ENCODE measurements at regions not wholly inside any gene's neighbourhood (a gene's known extent, or its start where the extent isn't known, plus 50 kb on each side); places are given as distances from the start of the nearest gene placed in this dataset.

- Mint-ChIP-seq H3K9me3 (no peaks in the 10 kb centered on the region), H3K4me1 (no peaks in the 10 kb centered on the region), H3K27ac (no peak overlapping the region), H3K36me3 (no peaks in the 10 kb centered on the region), H3K4me3 (no peak overlapping the region), H3K27me3 (peaks cover 9% of the 10 kb centered on the region)
- no peak for ATAC-seq
Measured at GRCh38 chr1:162943622-162944021, 82.6 kb upstream of the CCDC190 start.

- Mint-ChIP-seq H3K27me3 (peaks cover 9% of the 10 kb centered on the region), H3K27ac (no peak overlapping the region), H3K4me1 (no peaks in the 10 kb centered on the region), H3K9me3 (no peaks in the 10 kb centered on the region), H3K4me3 (no peak overlapping the region), H3K36me3 (no peaks in the 10 kb centered on the region)
- ATAC-seq, result no peak
Measured at GRCh38 chr1:162942916-162943559, 82.1 kb upstream of the CCDC190 start.

- Mint-ChIP-seq H3K36me3 (no peaks in the 10 kb centered on the region), H3K27me3 (peaks cover 9% of the 10 kb centered on the region), H3K27ac (no peak overlapping the region), H3K4me3 (no peak overlapping the region), H3K4me1 (no peaks in the 10 kb centered on the region), H3K9me3 (no peaks in the 10 kb centered on the region)
- ATAC-seq, result no peak
Measured at GRCh38 chr1:162941024-162941423, 80.0 kb upstream of the CCDC190 start.

- Mint-ChIP-seq H3K36me3 (no peaks in the 10 kb centered on the region), H3K27me3 (peaks cover 15% of the 10 kb centered on the region), H3K4me3 (no peak overlapping the region), H3K9me3 (no peaks in the 10 kb centered on the region), H3K27ac (no peak overlapping the region), H3K4me1 (no peaks in the 10 kb centered on the region)
- no peak for ATAC-seq
Measured at GRCh38 chr1:162939035-162939434, 78.1 kb upstream of the CCDC190 start.

- no peaks in the 10 kb centered on the region for H3K36me3 Mint-ChIP-seq
- no peaks in the 10 kb centered on the region for H3K4me1 Mint-ChIP-seq
- H3K9me3 Mint-ChIP-seq, result no peaks in the 10 kb centered on the region
- no peak overlapping the region for H3K4me3 Mint-ChIP-seq
- peaks cover 15% of the 10 kb centered on the region for H3K27me3 Mint-ChIP-seq
- H3K27ac Mint-ChIP-seq, result no peak overlapping the region
- no peak for ATAC-seq
Measured at GRCh38 chr1:162937716-162938395, 76.9 kb upstream of the CCDC190 start.

- H3K4me3 Mint-ChIP-seq, result no peak overlapping the region
- no peaks in the 10 kb centered on the region for H3K36me3 Mint-ChIP-seq
- no peaks in the 10 kb centered on the region for H3K4me1 Mint-ChIP-seq
- no peak overlapping the region for H3K27ac Mint-ChIP-seq
- peaks cover 6% of the 10 kb centered on the region for H3K27me3 Mint-ChIP-seq
- no peaks in the 10 kb centered on the region for H3K9me3 Mint-ChIP-seq
- no peak for ATAC-seq
Measured at GRCh38 chr1:162930976-162931560, 70.1 kb upstream of the CCDC190 start.

GRCh38 chr1:162930532-162930931 lies 69.6 kb upstream of the CCDC190 start:
- Mint-ChIP-seq H3K9me3 (no peaks in the 10 kb centered on the region), H3K4me1 (no peaks in the 10 kb centered on the region), H3K4me3 (no peak overlapping the region), H3K36me3 (no peaks in the 10 kb centered on the region), H3K27ac (no peak overlapping the region), H3K27me3 (peaks cover 11% of the 10 kb centered on the region)
- ATAC-seq, result no peak

GRCh38 chr1:162929177-162929576 lies 68.2 kb upstream of the CCDC190 start:
- no peak for ATAC-seq
- Mint-ChIP-seq H3K27me3 (peaks cover 16% of the 10 kb centered on the region), H3K4me1 (no peaks in the 10 kb centered on the region), H3K27ac (no peak overlapping the region), H3K36me3 (no peaks in the 10 kb centered on the region), H3K4me3 (no peak overlapping the region), H3K9me3 (no peaks in the 10 kb centered on the region)

- Mint-ChIP-seq H3K4me3 (no peak overlapping the region), H3K27me3 (peaks cover 16% of the 10 kb centered on the region), H3K27ac (no peak overlapping the region), H3K4me1 (no peaks in the 10 kb centered on the region), H3K9me3 (no peaks in the 10 kb centered on the region), H3K36me3 (no peaks in the 10 kb centered on the region)
- ATAC-seq, result no peak
Measured at GRCh38 chr1:162928141-162928540, 67.2 kb upstream of the CCDC190 start.

- Mint-ChIP-seq H3K27ac (no peak overlapping the region), H3K4me1 (no peaks in the 10 kb centered on the region), H3K4me3 (no peak overlapping the region), H3K9me3 (no peaks in the 10 kb centered on the region), H3K27me3 (peaks cover 20% of the 10 kb centered on the region), H3K36me3 (no peaks in the 10 kb centered on the region)
- no peak for ATAC-seq
Measured at GRCh38 chr1:162927421-162927820, 66.4 kb upstream of the CCDC190 start.

- H3K4me1 Mint-ChIP-seq, result no peaks in the 10 kb centered on the region
- no peaks in the 10 kb centered on the region for H3K9me3 Mint-ChIP-seq
- H3K27ac Mint-ChIP-seq, result no peak overlapping the region
- no peak for ATAC-seq
- H3K27me3 Mint-ChIP-seq, result peaks cover 23% of the 10 kb centered on the region
- no peak overlapping the region for H3K4me3 Mint-ChIP-seq
- H3K36me3 Mint-ChIP-seq, result no peaks in the 10 kb centered on the region
Measured at GRCh38 chr1:162926906-162927305, 65.9 kb upstream of the CCDC190 start.

GRCh38 chr1:162924179-162924578 lies 63.2 kb upstream of the CCDC190 start:
- Mint-ChIP-seq H3K27ac (no peak overlapping the region), H3K4me1 (no peaks in the 10 kb centered on the region)
- ATAC-seq, result no peak

GRCh38 chr1:162922201-162922600 lies 61.2 kb upstream of the CCDC190 start:
- H3K27me3 Mint-ChIP-seq, result peaks cover 59% of the 10 kb centered on the region
- no peak overlapping the region for H3K27ac Mint-ChIP-seq
- no peaks in the 10 kb centered on the region for H3K36me3 Mint-ChIP-seq
- H3K9me3 Mint-ChIP-seq, result no peaks in the 10 kb centered on the region
- no peak for ATAC-seq
- no peaks in the 10 kb centered on the region for H3K4me1 Mint-ChIP-seq
- no peak overlapping the region for H3K4me3 Mint-ChIP-seq

More at GRCh38 chr1:162924179-162924578, 63.2 kb upstream of the CCDC190 start:
- H3K4me3 Mint-ChIP-seq, result no peak overlapping the region
- H3K27me3 Mint-ChIP-seq, result peaks cover 39% of the 10 kb centered on the region
- H3K9me3 Mint-ChIP-seq, result no peaks in the 10 kb centered on the region
- H3K36me3 Mint-ChIP-seq, result no peaks in the 10 kb centered on the region

- H3K4me1 Mint-ChIP-seq, result no peaks in the 10 kb centered on the region
- H3K27me3 Mint-ChIP-seq, result peaks cover 68% of the 10 kb centered on the region
- H3K36me3 Mint-ChIP-seq, result no peaks in the 10 kb centered on the region
- no peak for ATAC-seq
- peaks cover 1% of the 10 kb centered on the region for H3K9me3 Mint-ChIP-seq
- H3K27ac Mint-ChIP-seq, result no peak overlapping the region
- no peak overlapping the region for H3K4me3 Mint-ChIP-seq
Measured at GRCh38 chr1:162921311-162921710, 60.3 kb upstream of the CCDC190 start.

- Mint-ChIP-seq H3K27me3 (peaks cover 57% of the 10 kb centered on the region), H3K4me3 (no peak overlapping the region)
Measured at GRCh38 chr1:162919034-162919433, 58.1 kb upstream of the CCDC190 start.

More at GRCh38 chr1:162919034-162919433, 58.1 kb upstream of the CCDC190 start:
- Mint-ChIP-seq H3K9me3 (peaks cover 10% of the 10 kb centered on the region), H3K36me3 (no peaks in the 10 kb centered on the region), H3K27ac (no peak overlapping the region), H3K4me1 (no peaks in the 10 kb centered on the region)
- no peak for ATAC-seq

Measured in stimulated activated memory B cell treated with anti-CD40 and anti-IgM and Interleukin-4, amounts not matched to agents 10 μg/mL and 1 μg/mL and 100 μg/mL, for 72 hours (primary cell).